ENCODE measurements at regions not wholly inside any gene's neighbourhood (a gene's known extent, or its start where the extent isn't known, plus 50 kb on each side); places are given as distances from the start of the nearest gene placed in this dataset.
"Not testable (repeated sequence)": the region's sequence is repeated elsewhere in the genome, so short reads cannot be mapped to it uniquely, and the experiment has no call there.

DNA sequence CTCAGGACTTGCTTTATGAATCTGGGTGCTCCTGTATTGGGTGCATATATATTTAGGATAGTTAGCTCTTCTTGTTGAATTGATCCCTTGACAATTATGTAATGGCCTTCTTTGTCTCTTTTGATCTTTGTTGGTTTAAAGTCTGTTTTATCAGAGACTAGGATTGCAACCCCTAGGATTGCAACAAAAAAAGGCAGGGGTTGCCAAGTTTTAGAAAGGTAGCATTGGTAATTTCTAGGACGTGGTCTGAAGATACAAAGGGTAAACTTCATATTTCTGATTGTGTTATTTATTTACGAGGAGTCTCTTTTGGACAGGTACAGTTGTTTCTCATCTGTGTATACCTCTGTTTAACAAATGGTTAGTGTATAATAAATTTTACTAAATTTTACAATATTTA, 433.7 kb downstream of the BTG1 start:
- DNase-seq: not testable (repeated sequence)

DNA sequence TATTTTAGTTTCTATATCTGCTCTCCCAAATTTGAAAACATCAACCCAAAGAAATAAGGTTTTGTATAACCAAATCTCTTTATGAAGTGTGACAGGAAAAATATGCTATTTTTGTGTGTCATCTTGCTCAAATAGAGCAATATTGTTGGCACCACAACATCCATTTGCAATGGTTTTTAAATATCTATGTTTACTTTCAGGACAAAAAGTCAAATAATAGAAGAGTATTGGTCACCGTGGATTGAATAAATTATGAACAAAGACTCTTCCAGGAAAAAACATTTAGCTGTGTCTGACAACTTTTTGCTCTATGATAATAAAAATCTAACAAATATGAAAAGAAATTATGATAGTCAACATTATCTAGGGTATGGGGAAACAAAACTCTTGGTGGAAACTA, 439.2 kb downstream of the BTG1 start:
- DNase-seq: no peak

DNA sequence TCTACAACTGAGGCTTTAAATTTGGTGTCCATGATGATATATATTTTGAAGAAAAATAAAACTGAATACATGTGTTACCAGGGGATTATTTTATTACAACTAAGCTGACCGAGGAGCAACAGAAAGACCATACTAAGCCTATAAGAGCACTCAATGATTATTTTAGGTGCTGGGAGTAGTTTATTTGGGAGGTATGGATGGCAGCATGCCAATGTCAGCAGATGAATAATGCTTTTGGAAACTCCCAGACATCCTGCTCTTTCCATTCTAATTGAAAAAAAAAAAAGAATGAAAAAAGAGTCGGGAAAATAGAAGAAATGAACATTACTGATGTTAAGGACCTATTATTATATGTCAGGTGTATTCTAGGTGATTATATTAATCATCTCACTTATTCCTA, 441.2 kb downstream of the BTG1 start:
- peak; percentile 2 for DNase-seq

GRCh38 chr12:91703491-91704283, 442.0 kb downstream of the BTG1 start:
- DNase-seq: no peak

GRCh38 chr12:91702843-91703425, 442.7 kb downstream of the BTG1 start:
- DNase-seq: no peak

- no peak for DNase-seq
Observed at GRCh38 chr12:91695964-91696363, 449.7 kb downstream of the BTG1 start.

DNA sequence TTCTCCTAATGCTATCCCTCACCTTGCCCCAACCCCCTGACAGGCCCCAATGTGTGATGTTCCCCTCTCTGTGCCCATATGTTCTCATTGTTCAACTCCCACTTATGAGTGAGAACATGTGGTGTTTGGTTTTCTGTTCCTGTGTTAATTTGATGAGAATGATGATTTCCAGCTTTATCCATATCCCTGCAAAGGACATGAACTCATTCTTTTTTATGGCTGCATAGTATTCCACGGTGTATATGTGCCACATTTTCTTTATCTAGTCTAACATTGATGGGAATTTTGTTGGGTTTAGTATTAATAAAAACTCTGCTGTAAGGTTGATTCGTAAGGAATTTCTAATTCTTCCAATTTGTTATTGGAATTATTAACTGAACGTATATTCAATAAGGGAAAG, 450.2 kb downstream of the BTG1 start:
- DNase-seq: not testable (repeated sequence)

DNA sequence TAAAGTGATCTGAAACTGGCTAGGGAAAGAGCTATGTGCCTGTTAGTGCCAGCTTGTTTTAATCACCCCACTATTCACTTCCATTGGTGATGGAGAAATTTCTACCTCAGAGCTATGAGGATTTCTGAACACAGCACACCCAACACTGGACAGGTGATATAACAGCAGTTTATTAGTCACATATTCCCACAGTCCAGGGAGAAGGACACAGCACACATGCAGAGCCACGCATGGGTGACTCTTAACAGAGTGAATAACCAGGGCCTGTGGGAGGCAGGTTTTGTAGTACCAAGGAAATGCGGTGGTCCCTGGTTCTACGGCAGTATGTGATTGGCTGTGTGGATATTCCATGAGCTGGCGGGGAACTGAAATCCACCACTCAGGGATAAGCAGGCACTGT, 455.1 kb downstream of the BTG1 start:
- no peak for DNase-seq

GRCh38 chr12:91687052-91688017, 458.3 kb downstream of the BTG1 start:
- no peak for DNase-seq

- DNase-seq: no peak
Observed at GRCh38 chr12:91685917-91686316, 459.7 kb downstream of the BTG1 start.

DNA sequence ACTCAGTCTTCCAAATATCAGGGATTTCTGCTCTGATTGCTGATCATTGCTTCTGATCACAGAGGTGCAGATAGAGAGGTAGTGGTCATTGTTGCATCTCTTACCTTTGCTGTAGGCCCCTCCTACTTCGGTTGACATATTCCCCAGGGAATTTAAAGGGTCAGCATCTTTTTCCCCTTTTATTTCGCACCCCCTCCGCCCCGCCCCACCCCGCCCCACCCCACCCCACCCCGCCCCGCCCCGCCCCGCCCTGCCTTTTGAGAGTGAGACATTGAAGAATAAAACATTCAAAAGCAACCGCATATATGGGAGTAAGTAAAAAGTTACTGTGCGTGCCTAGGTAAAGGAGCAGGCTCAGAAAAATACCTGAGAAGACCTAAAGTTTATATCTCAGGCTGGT, 463.9 kb downstream of the BTG1 start:
- no peak for DNase-seq

DNA sequence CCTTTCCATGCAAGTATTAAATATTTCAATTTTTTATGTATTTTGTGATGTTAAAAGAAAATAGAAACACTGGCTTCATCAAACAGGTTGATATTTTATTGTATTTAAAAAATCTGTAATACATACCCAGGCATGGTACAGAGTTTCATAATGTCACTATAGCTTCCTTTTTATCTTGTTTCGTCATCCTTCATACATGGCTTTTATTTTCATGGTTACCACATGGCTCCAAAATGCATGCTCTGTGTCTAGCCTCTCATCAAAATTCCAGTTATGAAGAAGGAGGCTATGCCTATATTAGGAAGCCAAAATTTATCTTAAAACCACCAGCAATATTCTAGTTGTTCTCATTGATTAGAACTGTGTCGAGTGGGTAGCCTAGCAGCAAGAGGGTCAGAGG, 464.8 kb downstream of the BTG1 start:
- no peak for DNase-seq

DNA sequence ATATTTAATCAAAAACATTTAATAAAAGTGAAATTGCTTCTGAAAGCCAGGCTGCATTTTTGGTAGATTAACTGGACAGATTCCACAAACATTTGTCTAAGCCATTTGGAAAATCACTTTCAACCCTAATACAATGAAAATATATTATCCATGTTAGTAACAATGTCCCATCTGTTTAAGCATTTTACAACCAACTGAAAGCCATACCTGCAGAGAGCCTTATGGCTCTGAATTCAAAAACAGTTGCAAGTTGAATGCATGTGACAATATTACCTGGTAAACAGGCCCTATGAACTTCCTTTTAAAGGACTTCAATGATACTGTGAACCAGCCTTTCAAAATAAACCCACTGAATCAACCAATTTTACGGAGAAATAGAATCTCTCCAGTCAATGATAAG, 468.1 kb downstream of the BTG1 start:
- DNase-seq: no peak

GRCh38 chr12:91675401-91675800, 470.2 kb downstream of the BTG1 start:
- no peak for DNase-seq

GRCh38 chr12:91672130-91672529, 473.5 kb downstream of the BTG1 start:
- no peak for DNase-seq

DNA sequence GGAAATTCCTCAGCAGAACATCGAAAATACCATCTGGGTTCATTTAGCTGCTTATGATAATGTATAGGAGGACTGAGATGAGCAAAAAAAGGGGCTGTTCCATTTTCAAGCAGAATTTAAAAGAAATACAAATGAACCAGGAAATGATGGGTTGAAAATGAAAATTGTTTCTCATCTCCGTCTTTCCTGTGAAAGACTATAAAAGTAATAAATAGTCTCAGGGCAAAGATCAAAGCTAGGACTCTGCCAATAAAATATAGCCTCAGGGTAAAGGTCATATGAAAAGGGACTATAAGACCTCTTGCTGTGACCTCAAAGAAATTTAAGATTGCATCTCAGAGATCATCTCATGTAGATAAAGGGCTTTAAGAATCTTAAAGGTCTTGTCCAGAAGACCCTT, 478.0 kb downstream of the BTG1 start:
- no peak for DNase-seq

- no peak for DNase-seq
Observed at GRCh38 chr12:91663744-91664143, 481.1 kb upstream of the DCN start.

DNA sequence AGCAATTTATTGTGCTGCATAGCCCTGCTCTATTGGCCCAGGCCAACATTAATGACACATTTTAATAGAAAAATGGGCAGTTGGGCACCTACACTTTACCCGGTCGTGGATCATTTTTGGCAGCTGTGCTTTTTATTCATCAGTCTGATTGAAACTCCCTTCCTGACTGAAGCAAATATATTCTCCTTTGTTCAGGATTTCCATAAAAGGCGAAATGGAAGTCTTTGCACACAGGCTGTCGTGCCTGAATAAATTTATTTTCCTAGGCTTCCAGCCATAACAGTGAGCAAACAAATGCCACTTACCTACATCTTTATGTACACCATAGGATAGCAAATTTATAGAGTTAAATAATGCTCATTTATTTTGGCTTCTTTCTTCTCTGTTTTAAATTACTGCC, 480.7 kb upstream of the DCN start:
- no peak for DNase-seq

DNA sequence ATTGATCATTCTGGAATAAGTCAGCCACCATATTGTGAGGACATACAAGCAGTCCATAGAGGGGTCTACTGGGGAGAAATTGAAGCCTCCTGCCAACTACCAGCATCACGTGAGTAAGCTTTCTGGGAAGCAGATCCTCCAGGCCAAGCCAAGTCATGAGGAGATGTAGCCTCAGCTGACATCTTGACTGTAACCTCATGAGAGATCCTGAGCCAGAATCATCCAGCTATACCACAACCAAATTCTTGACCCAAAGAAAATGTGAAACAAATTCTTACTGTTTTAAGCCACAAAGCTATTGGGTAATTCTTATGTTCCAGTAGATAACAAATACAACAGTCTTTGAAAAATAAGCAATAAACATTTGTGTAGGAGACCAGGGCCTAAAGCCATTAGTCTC, 479.4 kb upstream of the DCN start:
- DNase-seq: no peak

DNA sequence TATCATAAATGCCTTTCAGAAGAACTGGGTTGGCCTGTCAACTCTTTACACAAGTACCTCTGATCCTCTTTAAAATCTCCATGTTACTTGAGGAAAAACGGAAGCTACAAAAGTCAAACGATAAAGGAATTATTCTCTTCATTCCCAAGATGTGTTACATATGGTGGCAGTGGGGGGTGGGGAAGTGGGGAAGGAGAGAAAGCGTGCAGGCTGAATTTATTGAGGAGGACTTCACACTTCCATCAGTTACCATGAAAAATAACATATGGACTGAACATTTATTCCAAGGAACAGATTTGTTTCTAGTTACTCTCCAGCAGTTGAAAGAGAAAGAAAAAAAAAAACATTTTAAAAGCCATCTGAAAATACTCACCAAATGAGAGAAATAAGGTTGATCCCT, 474.4 kb upstream of the DCN start:
- DNase-seq: no peak

DNA sequence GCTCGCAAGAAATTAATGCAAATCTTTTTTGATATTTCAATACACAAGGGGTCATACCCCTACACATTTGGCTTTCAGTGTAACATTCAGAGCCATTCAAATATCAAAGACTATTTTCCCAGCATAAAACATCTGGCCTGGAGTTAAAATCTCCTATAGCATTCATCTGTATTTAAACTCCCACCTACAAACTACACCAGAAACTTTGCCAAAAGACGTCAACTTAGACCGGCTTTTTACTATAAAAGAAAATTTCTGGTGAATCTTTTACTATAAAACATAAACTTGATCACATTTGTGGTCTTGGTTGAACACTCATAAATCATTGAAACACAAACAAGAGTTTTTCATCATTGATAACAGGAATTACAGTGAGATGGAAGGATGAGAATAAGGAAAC, 473.3 kb upstream of the DCN start:
- DNase-seq: no peak

DNA sequence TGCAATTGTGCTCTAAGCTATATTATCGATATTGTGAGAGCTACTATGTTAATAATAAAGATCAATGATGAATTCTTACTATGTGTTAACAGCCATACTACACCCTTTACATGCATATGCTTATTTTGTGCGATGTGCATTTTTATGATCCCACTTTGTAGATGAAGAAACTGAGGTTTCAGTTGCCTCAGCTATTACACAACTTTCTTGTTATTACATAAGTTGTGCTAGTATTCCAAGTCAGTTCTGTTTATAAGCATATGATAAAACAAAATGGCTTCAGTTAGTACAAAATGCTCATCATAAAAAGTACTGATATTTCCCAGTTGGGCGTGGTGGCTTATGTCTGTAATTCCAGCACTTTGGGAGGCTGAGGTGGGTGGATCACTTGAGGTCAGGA, 471.5 kb upstream of the DCN start:
- DNase-seq: no peak

DNA sequence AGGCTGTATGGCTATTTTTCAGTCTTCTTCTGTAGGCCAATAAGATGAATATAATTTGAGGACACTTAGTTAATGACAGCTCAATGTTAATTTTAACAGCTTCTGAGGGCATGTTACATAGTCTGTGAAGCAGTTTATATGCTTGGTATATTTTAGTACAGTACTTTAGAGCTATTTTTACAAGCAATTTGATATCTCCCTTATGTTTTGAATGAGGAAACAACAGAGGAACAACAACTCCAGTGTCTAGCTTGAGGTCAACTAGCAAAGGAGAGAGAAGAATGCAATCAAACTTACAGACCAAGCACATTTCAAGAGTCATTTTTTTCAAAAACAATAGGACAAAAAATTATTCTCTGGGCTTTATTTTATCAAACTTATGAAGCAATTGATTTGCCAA, 469.1 kb upstream of the DCN start:
- no peak for DNase-seq

DNA sequence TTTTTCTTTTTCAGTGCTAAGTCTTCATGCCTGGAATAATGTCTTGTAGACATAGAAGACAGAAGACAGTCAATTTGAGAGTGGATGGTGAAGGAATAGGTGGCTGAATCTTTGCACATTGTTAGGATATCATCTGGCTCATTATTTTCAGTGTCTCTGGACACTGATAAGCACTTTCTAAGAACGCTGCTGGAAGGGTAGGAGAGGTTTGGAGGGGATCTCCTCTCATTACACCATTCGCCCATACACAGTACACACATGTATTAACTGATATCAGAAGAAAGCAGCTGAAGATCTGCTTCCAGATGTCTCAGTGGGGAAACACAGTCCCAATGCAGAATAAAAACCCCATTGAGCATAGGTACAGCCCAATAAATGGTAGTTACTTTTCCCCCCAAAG, 461.1 kb upstream of the DCN start:
- no peak for DNase-seq
